SIG-M5 treated with dmso at 0.1 percent for 504 hours (cell line): ENCODE measurements at regions not wholly inside any gene's neighbourhood (a gene's known extent, or its start where the extent isn't known, plus 50 kb on each side); places are given as distances from the start of the nearest gene placed in this dataset.

ENCODE experiments used
- DNase-seq: peaks from one replicate; lab custom pipeline; 2025; ENCODE audit not compliant: unreplicated experiment; lab: John Stamatoyannopoulos, UW

DNA sequence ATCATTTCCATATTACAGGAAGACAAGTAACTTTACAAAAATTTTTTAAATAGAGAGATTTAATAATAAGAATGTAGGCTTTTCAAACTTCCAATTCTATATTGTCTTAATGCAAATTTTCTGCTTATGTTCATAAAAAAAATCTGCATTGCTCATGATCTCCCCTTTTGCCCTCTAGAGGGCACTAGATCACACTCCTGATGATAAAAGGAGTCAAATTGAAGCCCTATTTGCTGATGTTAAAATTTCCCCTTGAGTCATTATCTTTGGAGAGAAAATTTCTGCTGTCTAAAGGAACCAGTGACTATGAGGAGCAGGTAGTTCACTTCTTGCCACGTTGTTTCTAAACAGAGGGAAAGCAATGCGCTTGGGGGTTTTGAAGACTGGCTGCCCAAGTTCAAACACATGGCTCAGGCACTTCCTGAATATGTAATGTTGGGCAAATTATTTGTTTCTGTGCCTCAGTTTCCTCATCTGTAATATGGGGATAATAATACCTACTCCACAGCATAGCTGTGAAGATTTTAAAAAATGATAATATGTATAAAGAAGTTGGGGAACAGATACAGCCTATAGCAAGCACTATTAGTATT is 874.2 kb downstream of the TFAP2A start:
- DNase-seq: peak; percentile 25

DNA sequence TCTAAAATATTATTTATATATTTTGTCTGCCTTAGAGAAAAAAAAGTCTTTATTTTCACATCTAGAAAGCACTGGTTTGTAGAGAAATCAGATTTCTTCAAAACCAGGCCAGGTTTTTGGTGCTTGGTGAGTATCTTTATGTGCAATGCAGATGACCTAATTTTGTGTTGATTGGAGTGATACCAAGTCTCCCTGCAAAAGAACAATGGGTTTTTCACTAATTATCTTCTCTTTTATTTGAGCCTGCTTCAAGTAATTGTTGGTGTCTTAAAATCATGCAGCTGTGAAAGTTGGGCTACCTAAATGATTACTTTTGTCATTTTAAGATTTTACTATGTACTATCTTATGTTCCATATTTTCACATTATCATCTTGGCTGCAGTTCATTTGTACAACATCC is 874.7 kb downstream of the TFAP2A start:
- DNase-seq: no peak

DNA sequence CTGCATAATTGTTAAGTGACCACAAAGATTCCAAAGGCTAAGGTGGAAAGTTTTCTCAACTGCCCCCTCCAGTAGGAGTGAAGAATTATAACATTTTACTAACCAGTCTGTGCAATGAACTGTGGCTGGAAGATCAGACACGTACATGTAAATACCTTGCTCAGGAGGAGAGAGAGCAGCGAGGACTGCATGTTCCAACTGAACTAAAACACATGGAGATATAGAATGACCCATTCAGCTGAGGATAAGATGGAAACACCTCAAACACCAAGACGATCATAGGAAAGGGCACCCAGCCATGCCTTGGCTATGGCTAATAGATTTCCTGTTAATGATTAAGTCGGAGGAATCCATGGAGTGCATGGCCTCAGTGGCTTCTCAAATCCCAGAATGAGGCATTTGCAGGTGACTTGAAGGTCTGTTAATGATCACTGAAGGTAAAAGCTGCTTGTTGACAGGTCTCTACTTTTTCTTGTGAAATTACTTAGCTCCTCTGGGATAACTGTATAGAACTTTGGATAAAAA is 875.6 kb downstream of the TFAP2A start:
- DNase-seq: no peak

DNA sequence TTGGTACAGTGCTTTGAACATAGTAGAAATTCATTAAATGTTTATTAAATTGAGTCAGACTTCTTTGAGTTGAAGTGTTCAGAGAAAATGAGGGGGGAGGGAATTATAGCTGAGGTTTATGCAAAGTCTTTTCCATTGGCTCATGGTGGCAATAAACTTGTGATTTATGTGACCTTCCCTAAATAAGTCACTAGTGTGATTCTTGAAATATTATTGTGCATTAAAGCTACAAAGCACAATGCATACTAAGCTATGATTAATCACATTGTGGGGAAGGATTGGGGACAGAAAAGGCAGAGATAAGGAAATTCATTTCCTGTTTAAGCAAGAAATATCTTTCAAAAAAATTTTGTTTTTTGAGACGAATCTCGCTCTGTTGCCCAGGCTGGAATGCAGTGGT is 877.5 kb downstream of the TFAP2A start:
- DNase-seq: no peak

DNA sequence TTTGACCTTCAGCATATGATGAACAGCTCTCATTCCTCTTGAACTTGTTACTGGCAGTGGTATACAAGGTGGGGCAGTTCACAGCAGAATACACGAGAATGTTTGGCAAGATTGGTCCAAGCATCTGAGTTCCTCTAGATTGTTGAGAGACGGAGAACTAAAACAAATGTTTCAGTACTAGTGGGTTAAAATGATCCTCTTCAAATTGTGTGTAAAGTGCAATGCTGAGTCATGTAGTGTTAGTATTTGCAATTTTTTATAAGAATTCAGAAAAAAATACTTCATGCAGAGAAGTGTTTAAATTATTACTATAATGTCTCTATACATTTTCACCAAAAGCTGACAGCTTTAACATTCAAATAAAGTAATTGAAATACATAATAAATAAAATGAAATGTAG is 879.8 kb downstream of the TFAP2A start:
- DNase-seq: no peak

DNA sequence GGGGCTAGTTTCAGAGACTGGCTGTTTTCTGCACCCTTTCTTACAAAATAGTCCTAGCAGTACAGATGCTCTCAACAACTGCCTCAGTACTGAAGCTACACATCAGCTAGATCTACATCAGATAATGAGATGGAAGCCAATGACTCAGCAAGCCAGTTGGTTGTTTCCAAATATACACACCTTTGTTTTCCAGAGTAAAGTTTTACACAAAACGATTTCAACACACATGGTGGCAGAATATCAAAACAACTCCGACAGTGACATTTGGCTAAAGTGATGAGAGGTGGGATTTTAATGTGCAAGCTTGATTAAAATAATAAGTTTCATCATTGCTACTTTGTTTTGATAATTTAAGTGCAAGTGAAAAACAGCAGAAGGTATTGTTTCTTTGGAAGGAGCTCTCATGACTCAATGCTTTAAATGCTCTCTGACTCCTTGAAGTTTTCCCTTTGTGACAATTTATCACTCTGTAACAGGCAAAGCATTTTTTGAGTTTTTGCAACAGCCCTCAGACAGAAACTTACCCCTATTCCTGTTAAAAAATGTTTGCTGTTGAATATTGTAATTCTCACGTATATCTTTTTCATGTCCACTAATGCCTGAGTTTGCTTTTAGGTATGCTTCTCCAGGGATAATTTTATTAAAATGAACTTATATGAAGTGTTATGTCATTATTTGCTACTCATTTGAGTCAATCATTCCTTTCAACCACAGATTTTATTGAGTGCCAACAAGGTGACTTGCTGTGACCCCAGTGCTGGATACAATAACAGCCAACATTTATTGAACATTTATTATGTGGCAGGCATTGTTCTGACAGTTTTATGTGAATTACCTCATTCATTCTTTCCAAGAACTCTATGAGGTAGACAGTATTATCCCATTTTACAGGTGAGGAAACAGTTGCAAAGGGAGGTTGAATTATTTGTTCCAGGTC is 882.0 kb downstream of the TFAP2A start:
- no peak for DNase-seq

DNA sequence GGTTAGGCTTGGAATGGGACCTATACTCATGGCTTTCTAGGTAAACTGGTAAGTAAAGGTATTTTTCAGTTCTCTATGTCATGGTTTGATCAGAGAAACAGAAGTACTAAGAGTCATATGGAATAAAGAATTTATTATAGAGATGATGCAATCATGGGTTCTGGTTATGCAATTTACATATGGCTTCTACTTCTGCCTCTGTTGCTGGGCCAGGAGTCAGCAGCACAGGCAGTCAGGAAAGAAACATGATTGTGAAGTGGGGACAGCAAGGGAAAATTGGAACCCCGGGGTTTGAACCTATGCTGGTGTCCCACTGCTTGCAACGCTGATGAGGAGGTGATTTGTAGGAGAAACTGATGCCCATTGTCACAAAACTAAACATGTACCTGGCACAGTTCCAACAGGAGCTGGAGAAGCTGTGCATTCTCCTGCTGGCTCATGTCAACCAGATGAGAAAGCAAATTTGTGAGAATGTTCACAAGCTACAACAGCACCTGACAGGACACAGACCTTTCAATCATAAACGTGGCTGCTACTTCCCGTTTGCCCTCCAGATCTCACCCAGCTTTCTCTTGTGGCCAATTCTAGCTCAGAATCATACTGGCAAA is 887.1 kb downstream of the TFAP2A start:
- DNase-seq: peak; percentile 8

DNA sequence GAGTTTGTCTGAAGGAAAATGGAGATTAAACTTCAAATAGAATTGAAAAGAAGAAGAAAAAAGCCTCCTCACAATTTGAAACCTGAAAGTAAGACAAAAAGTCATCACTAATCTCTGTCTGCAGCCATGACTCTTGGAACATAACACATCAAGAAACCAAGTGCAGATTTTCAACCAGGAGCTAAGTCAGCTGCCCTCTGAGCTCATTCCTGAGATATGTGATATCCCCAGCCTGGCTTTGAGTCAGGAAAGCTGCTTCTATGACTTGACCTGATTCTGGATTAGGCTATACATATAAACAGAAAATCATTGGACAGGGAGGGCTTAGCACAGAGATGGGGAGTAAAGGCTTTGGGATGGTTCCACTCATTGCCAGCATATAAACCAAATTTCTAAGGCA is 891.4 kb downstream of the TFAP2A start:
- DNase-seq: no peak

DNA sequence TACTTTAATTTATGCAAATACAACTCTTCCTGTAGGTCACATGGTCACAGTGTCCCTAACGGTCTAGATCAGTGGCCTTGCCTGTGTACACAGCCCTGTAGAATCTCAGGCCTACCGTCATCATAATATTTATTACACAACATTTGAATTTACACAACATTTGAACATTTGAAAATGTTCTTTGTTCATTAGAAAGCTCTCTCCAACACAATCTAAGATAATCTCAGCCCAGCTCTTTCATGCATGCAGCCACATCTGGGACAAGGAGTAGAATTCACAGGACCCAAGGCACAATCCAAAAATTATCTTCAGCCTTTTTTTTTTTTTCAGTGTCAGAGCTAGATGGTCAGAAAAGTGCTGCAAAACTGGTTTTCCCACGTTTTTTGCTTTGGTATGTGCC is 892.8 kb downstream of the TFAP2A start:
- no peak for DNase-seq

DNA sequence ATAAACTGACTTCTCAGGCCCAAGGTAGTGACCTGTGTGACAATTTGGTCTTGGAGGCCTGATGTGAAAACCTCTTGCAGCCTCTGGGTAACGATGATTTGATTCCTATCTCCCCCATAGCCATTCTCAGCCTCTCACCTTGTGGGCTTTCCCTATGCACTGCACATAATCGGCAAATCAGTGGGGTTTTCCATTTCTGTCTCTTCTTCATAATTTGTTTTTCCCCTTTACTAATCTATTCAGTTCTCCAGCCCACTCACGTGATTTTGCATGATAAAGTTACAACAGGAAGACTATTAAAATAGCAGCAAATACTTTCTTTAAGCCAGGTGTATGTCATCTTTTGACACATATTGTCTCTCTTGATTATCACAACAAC is 893.7 kb downstream of the TFAP2A start:
- DNase-seq: no peak

DNA sequence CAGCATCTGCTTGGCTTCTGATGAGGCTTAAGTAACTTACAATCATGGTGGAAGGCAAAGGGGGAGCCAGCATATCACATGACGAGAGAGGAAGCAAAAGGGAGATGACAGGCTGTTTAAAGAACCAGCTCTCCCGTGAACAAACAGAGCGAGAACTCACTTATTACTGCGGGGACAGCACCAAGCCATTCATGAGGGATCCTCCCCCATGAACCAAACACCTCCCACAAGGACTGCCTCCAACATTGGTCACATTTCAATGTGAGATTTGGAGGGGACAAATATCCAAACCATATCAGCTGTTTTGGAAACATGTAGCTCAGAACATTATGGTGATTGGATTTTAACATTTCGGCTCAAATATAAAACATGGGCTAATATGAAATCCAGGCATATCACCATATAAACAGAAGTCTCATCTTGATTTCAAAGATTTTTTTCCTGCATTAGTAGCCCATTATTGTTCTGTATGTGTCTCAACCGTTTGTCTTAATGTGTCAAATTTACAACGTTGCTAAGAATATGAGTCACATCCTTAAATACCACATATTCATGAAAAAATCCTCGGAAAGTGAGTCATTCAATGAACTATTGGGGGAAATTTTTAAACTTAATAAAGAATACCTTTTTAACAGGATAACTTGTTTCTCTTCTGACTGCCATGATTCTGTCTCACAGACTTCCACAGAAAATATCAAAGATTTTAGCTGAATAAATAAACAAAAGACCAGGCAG is 894.3 kb downstream of the TFAP2A start:
- no peak for DNase-seq

DNA sequence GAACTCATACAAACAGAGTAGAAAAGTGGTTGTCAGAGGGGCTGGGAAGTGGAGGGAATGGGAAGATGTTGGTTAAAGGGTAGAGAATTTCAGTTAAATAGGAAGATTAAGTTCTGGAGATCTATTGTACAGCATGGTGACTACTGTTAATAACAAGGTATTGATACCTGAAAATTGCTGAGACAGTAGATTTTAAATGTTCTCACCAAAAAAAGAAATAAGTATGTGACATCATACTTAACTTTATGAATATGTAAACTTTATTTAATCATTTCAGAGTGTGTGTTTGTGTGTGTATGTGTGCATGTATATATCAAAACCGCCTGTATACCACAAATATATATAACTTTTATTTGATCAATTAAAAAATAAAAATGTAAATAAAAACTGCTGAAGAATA is 896.4 kb downstream of the TFAP2A start:
- DNase-seq: no peak

DNA sequence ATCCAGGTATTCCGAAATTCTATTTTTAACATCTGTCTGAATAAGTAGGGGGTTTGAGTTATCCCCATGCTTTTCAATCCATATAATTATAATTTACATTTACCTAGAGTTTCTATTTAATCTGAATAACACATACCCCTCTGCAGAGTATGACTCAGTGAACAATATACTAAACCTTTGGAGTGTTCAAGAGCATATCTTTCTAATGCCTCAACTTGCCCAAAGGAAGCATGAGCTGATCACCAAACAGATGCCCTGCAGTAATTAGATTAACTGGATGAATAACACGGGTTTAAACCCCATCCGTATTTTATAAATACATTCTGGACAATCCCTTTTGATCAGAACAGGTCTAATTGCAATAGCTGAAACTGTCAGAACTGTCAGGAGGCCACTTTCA is 897.1 kb downstream of the TFAP2A start:
- DNase-seq: no peak

DNA sequence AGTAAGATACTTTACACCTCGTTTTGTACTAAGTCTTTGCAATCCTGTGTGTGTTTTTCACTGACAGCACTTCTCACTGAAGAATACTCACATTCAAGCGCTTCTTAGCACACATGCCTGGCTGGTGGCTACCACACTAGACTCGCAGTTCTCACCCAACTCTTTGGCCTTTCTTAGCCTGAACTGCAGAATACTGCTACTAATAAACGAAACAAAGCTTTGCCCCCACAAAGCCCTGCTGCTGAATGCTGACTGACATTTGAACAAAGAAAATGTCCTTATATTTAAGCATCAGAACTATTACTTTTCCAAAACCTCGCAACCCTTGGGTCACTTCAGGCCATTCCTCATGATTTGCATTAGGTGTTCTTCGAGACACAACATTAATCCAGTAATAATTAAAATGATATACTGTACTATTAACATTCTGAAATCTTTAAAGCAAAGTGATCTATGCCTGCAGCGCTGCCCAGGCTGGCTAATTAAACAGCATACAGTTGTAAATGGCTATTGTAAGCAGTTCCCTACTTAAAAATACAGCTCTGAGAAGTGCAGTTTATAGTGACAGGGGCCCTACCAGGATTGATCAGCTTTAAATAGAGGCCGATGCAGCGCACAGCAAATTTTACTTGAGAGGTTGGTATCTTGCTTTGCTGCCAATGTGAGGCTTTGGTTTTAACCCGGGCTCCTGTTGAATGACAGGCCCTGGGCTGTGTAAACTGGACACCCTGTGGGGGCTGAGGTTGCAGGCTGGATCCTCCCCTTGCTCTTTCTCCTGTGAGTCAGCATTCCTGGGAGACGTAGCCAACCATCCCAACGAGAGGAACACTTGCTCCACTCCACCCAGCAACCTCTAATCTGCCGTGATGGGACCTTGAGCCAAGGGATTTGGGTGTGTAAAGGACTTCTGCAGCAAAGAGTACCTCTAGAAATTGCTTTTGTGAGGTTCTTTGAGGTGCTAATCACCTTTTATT is 899.0 kb downstream of the TFAP2A start:
- DNase-seq: no peak

DNA sequence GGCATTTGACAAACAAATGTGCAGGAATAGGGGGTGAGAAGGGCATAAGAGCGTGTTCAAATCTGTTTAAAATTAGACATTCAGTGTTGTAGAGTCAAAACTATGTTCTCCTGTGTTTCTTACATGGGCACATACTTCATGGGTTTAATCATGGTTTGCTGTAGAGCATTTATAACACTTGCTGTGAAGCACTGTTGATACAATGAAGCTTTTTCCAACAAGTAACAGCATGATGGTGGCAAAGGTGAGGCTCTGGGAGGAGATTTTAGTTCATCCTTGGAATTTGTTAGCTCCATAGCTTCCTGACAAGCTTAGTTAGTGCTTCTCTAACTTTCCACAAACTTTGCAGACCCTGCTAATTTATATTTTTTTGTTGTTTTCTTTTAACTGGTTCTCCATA is 900.7 kb downstream of the TFAP2A start:
- no peak for DNase-seq

DNA sequence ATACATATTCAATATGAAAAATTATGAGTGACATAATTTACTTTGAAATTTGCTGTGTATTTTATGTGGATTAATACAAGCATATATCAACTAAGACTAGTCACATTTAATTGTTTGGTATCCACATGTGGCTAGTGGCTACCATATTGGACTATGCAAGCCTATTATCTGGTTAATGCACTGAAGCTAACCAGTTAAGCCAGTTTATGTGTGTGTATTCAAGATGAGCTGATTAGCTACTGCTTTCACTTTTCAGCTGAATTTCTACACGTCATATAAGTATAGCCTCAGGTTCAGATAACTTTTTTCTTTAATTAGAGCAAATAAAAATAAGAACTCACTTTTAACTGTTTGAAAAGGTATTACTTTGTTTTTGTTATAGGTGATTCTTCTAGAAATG is 903.7 kb downstream of the TFAP2A start:
- peak; percentile 46 for DNase-seq

DNA sequence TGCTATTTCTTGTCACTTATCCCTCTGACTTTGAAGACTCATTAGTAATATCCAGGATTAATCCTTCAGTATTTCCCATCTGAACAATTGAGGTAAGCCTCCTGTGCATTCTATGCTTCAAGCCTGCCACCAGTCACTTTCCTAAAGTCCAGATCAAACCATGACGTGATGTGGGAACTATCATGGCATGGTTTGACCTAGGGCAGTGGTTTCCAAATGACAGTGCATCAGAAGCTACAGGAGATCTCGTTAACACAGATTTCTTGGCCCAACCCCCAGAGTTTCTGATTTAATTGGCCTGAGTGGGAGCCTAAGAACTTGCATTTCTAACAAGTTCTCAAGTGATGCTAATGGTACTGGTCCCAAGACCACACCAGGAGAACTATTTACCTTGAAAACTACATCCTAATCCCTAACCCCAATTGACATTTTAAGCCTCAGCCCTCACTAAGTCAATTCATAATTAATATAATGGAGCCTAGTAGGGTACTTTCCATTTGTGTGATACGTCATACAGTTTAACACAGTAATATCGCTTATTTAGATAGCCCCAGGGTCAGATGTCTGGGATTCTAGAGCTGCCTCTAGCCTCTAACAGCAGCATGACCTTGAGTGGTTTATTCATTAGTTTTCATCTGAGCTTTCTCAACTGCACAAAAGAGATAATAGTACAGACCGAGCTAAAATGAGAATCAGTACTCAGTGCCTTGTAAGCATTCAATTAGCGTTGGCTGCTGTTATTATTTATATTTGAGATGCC is 907.6 kb downstream of the TFAP2A start:
- no peak for DNase-seq

DNA sequence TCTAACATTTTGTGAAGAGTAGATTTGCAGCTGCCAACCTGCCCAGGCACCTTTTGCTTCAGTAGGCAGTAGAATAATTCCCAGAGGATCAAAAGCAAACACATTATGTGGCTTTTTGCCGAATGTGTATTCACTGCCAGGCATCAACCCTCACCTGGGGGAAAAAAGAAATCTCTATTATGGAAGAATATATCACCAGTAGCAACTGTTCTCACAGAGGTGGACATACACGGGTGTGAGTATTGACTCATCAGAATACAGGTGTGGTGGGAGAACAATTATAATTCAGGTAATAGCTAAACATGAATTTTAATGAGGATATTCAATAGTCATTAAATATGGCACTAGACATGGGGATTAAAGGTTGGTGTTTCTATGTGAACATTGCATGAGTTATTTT is 910.7 kb downstream of the TFAP2A start:
- no peak for DNase-seq

DNA sequence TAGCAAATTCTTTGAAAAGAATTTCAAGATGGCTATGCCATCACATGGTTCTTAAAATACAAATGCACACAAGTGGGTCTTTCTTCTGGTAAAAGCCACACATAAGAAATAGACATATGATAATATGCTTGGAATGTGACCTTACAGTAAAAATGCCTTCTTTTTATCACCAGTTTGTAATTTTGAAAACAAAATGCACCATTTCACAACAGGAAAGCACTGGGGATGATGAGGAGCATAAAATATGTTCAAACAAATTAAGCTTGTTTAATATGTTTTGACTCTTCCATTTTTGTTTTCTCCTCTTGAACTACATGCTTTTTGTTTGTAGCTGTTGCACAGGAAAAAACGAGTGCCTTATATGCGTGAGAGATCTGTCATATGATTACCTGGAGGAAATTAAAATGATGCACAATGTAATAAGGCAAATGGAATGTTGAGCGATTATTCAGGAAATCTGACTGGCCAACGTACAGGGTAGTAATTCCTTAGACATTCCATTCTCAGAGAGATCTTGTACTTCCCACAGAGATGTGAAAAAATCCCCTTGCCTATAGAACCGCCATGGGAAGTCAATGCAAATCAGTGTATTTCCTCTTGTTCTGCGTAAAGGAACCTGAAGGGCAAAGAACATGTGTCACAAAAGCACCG is 911.6 kb downstream of the TFAP2A start:
- DNase-seq: peak; percentile 12
